Liver (tissue), 3 donors: ENCODE measurements at regions not wholly inside any gene's neighbourhood (a gene's known extent, or its start where the extent isn't known, plus 50 kb on each side); places are given as distances from the start of the nearest gene placed in this dataset.

Experiments
- EGR1 ChIP-seq, 2 donors: IDR thresholded peaks; 2 replicates each; pipeline ENCODE4 v1.6.1; 2016 to 2018; ENCODE audit warnings: antibody characterized with exemption in 2 of 2, low read depth in 2 of 2
- NR2F2 ChIP-seq: IDR thresholded peaks from 2 replicates; pipeline ENCODE4 v1.6.1; 2016; ENCODE audit warnings: antibody characterized with exemption
- RXRA ChIP-seq, 2 donors: IDR thresholded peaks; 2 replicates each; pipeline ENCODE4 v1.6.1; 2017 to 2018; ENCODE audit warnings: antibody characterized with exemption in 2 of 2, mild to moderate bottlenecking in 1 of 2
- SP1 ChIP-seq: IDR thresholded peaks from 2 replicates; pipeline ENCODE4 v1.6.1; 2018; ENCODE audit warnings: antibody characterized with exemption, mild to moderate bottlenecking
- TF ChIP-seq, protein P1 (sequence below): IDR thresholded peaks from 2 replicates; pipeline ENCODE4 v1.6.1; 2016; ENCODE audit warnings: antibody characterized with exemption
- TF ChIP-seq, protein P2 (sequence below): fragments of 150-350 bp; IDR thresholded peaks from 2 replicates; pipeline ENCODE4 v1.5.1; 2017; ENCODE audit warnings: improper control_type of control experiment, low read depth, low read length; ENCODE audit not compliant: missing input control
- donor health status: healthy.
- donor health status: healthy.

DNA sequence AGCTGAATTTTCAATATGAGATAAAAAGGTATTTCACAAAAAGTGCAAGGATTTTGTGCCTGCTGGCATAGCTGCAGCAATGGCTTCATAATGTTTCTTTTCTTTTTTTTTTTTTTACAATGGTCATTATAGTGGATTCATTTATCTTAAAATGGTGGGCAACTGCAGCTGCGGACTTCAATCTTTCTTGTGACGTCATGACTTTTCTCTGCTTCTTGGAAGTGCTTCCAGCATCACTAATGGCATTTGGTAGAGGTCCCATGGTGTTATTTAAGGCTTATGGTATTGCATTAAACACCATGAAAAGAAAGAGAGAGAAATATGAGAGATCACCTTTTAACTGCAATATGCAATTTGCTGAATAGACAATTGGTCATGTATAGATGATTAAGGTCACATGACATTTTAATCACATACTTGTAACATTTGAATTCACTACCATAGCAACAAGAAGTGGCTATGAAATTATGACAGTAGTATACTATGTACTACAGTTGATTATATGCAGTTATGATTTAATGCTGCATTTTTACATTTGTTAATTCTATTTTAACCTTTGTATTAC lies 684.0 kb upstream of the AADAT start:
- TF ChIP-seq, protein P1, sequence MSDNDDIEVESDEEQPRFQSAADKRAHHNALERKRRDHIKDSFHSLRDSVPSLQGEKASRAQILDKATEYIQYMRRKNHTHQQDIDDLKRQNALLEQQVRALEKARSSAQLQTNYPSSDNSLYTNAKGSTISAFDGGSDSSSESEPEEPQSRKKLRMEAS = no peak
- TF ChIP-seq, protein P2, sequence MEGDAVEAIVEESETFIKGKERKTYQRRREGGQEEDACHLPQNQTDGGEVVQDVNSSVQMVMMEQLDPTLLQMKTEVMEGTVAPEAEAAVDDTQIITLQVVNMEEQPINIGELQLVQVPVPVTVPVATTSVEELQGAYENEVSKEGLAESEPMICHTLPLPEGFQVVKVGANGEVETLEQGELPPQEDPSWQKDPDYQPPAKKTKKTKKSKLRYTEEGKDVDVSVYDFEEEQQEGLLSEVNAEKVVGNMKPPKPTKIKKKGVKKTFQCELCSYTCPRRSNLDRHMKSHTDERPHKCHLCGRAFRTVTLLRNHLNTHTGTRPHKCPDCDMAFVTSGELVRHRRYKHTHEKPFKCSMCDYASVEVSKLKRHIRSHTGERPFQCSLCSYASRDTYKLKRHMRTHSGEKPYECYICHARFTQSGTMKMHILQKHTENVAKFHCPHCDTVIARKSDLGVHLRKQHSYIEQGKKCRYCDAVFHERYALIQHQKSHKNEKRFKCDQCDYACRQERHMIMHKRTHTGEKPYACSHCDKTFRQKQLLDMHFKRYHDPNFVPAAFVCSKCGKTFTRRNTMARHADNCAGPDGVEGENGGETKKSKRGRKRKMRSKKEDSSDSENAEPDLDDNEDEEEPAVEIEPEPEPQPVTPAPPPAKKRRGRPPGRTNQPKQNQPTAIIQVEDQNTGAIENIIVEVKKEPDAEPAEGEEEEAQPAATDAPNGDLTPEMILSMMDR = no peak
- TF ChIP-seq RXRA (IDR thresholded peaks at IDR 0.05) = no peak
- TF ChIP-seq SP1 = no peak
- TF ChIP-seq NR2F2 = no peak
- TF ChIP-seq EGR1 (IDR thresholded peaks at IDR 0.05; ENCODE audit: low read depth in 2 of 2) = no peak
